Erythroblast (primary cell): ENCODE measurements at regions not wholly inside any gene's neighbourhood (a gene's known extent, or its start where the extent isn't known, plus 50 kb on each side); places are given as distances from the start of the nearest gene placed in this dataset.

Experiments used
- GATA1 ChIP-seq: IDR thresholded peaks from 2 replicates; pipeline ENCODE4 v1.6.1; 2011; ENCODE audit warnings: low read depth, mild to moderate bottlenecking, control low read depth, low read length, moderate library complexity
- POLR2A ChIP-seq: IDR thresholded peaks from 2 replicates; pipeline ENCODE4 v1.6.1; 2011; ENCODE audit warnings: mild to moderate bottlenecking, low read length

GRCh38 chr5:158317507-158317906 is 458.6 kb upstream of the CLINT1 start:
- TF ChIP-seq POLR2A: no peak
- no peak for TF ChIP-seq GATA1
